PC-3 (cell line): ENCODE measurements at regions not wholly inside any gene's neighbourhood (a gene's known extent, or its start where the extent isn't known, plus 50 kb on each side); places are given as distances from the start of the nearest gene placed in this dataset.

Source experiments
- CTCF ChIP-seq: fragments of 300-600 bp; sonication (generic); conservative IDR thresholded peaks from 2 replicates; pipeline ENCODE4 v1.5.1; 2017; ENCODE audit warnings: antibody characterized with exemption, low read depth, mild to moderate bottlenecking, low read length
- EZH2 ChIP-seq: fragments of 300-600 bp; sonication (generic); IDR thresholded peaks from one replicate; pipeline ENCODE4 v1.6.1; 2017; ENCODE audit warnings: antibody characterized with exemption, mild to moderate bottlenecking, low read length; ENCODE audit not compliant: unreplicated experiment

DNA sequence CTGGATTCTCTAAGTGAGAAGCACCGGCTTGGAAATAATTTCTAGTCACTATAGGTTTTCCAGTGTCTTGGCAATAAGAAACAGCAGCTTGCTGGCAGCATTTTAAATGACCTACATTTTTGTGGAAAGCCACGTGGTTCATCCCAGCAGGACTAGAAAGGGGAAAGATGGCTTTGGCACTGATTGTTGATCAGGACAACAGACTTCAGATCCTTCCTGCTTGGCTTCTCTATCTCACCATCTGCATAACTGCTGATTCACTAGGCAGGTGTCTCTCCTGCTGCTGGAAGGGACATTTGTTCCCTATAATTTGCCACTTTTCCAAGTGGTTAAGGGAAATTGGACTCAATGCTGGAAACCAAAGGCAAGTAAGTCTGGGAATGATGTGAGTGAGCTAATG lies 131.0 kb downstream of the TTC8 start:
- no peak for TF ChIP-seq CTCF
- TF ChIP-seq EZH2, result no peak
